IPS-NIHi11 (cell line): ENCODE measurements at regions not wholly inside any gene's neighbourhood (a gene's known extent, or its start where the extent isn't known, plus 50 kb on each side); places are given as distances from the start of the nearest gene placed in this dataset.
"Not testable (repeated sequence)": the region's sequence is repeated elsewhere in the genome, so short reads cannot be mapped to it uniquely, and the experiment has no call there.

Experiments used
- DNase-seq: peaks from one replicate; pipeline ENCODE4 v3.0.0; 2012; ENCODE audit warnings: mixed read lengths, low spot score

GRCh38 chr9:21597284-21597683, 115.2 kb upstream of the IFNE start:
- DNase-seq = no peak

GRCh38 chr9:21598749-21599148, 116.6 kb upstream of the IFNE start:
- DNase-seq = no peak

GRCh38 chr9:21605489-21605931, 123.4 kb upstream of the IFNE start:
- no peak for DNase-seq

GRCh38 chr9:21607576-21607975, 125.5 kb upstream of the IFNE start:
- DNase-seq = no peak

- DNase-seq = no peak
Measured at GRCh38 chr9:21608200-21608599, 126.1 kb upstream of the IFNE start.

- no peak for DNase-seq
Measured at GRCh38 chr9:21609506-21609905, 127.4 kb upstream of the IFNE start.

GRCh38 chr9:21611891-21612290, 129.8 kb upstream of the IFNE start:
- no peak for DNase-seq

GRCh38 chr9:21615018-21615417, 132.9 kb upstream of the IFNE start:
- DNase-seq = no peak

- DNase-seq = no peak
Measured at GRCh38 chr9:21615446-21615845, 133.3 kb upstream of the IFNE start.

GRCh38 chr9:21616082-21616778, 134.1 kb upstream of the IFNE start:
- no peak for DNase-seq

- DNase-seq = no peak
Measured at GRCh38 chr9:21624675-21625644, 142.8 kb upstream of the IFNE start.

- DNase-seq = no peak
Measured at GRCh38 chr9:21626493-21626892, 144.4 kb upstream of the IFNE start.

GRCh38 chr9:21628954-21629353, 146.8 kb upstream of the IFNE start:
- DNase-seq = not testable (repeated sequence)

GRCh38 chr9:21634951-21635350, 152.8 kb upstream of the IFNE start:
- DNase-seq = no peak

- no peak for DNase-seq
Measured at GRCh38 chr9:21638104-21638503, 156.0 kb upstream of the IFNE start.

- DNase-seq = no peak
Measured at GRCh38 chr9:21653091-21653490, 149.3 kb upstream of the MTAP start.

GRCh38 chr9:21653589-21653988, 148.8 kb upstream of the MTAP start:
- no peak for DNase-seq

GRCh38 chr9:21656776-21657674, 145.4 kb upstream of the MTAP start:
- DNase-seq = no peak

- no peak for DNase-seq
Measured at GRCh38 chr9:21657966-21658667, 144.3 kb upstream of the MTAP start.

GRCh38 chr9:21660976-21661375, 141.5 kb upstream of the MTAP start:
- DNase-seq = no peak

- no peak for DNase-seq
Measured at GRCh38 chr9:21661626-21662025, 140.8 kb upstream of the MTAP start.

- no peak for DNase-seq
Measured at GRCh38 chr9:21668516-21668915, 133.9 kb upstream of the MTAP start.
